ENCODE measurements at regions not wholly inside any gene's neighbourhood (a gene's known extent, or its start where the extent isn't known, plus 50 kb on each side); places are given as distances from the start of the nearest gene placed in this dataset.

DNA sequence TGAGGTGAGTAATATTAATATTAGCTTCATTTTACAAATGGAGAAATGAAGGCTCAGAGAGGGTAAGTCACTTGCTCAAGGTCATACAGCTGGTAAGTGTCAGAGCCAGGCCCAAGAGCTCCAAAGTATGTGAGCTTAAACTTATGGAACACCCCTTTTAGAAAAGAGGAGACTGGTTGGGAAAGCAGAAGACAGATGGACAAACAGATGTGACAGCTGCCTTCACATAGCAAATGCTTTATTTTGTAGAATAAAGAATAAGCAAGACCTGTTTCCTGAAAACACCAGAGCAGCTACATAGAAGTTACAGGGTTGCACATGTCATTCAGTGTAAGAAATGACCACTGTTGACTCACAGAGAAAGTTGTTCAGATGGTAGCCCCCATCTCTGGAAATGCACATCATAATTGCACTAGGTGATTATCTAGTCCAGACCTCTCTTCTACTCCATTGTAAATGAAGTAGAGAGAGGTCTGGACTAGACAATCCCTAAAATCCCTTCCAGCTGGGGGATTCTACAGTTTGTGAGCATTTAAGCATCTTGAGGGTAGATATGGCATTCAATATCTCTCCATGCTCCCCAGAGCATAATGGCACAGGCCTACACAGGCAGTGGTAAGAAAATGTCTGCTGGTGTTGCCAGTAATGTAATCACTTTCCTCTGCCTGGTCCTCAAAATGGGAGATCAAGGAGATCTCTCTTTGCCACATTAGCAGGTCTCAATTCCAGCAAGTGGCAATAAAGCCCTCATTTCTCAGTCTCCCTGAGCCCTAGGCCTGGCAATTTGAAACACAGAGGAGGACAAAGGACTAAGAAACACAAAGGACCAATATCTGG lies 188.2 kb upstream of the FGGY start:
- H3K4ac ChIP-seq (ENCODE audit: low read length) = no peak overlapping the region
- peaks cover 12 to 24% of the 10 kb centered on the region in 2 donors for H3K4me1 ChIP-seq (ENCODE audit: control insufficient read depth in 2 of 2, insufficient read depth in 1 of 2, low read depth in 1 of 2, low read length in 2 of 2)
- no peak overlapping the region for H4K91ac ChIP-seq (ENCODE audit: low read depth, low read length, poor library complexity)
- no peak overlapping the region for H2BK15ac ChIP-seq (ENCODE audit: low read length)
- H2BK120ac ChIP-seq (ENCODE audit: low read depth, low read length) = no peak overlapping the region
- no peak overlapping the region for H3K9ac ChIP-seq (ENCODE audit: low read depth, low read length, poor library complexity)
- H2BK5ac ChIP-seq (ENCODE audit: low read length) = no peak overlapping the region
- no peak overlapping the region for H4K8ac ChIP-seq (ENCODE audit: low read depth, low read length)
- no peak overlapping the region for H3K23ac ChIP-seq (ENCODE audit: low read depth, low read length, poor library complexity)
- peak overlapping the region; percentile 9 for H3K18ac ChIP-seq (ENCODE audit: low read length)
- peak overlapping the region; percentile 64 for H2AFZ ChIP-seq (ENCODE audit: low read length)
- H3K4me2 ChIP-seq (ENCODE audit: insufficient read depth, low read length, poor library complexity, severe bottlenecking) = no peak overlapping the region
- no peak overlapping the region for H2BK12ac ChIP-seq (ENCODE audit: low read length)
- H3K79me1 ChIP-seq (ENCODE audit: low read depth, low read length) = no peaks in the 10 kb centered on the region
- no peak overlapping the region for H3K14ac ChIP-seq (ENCODE audit: low read length)
- no peak overlapping the region for H3K4me3 ChIP-seq (ENCODE audit: low read length in 2 of 2)
- H3K27me3 ChIP-seq (ENCODE audit: control insufficient read depth in 3 of 3, insufficient read depth in 3 of 3, low read depth in 1 of 3, low read length in 3 of 3) = no peaks in the 10 kb centered on the region
- H3K36me3 ChIP-seq (replicated peaks in 1 of 2; ENCODE audit: control insufficient read depth in 2 of 2, insufficient read depth in 2 of 2, low read length in 2 of 2) = no peaks in the 10 kb centered on the region
- no peak overlapping the region for H2AK5ac ChIP-seq (ENCODE audit: low read depth, low read length)
- H3K27ac ChIP-seq (replicated peaks; ENCODE audit: low read length) = no peak overlapping the region
- H3K9me3 ChIP-seq (replicated peaks in 1 of 2; ENCODE audit: control insufficient read depth in 2 of 2, insufficient read depth in 1 of 2, low read depth in 1 of 2, low read length in 2 of 2) = no peaks in the 10 kb centered on the region
- no peak for DNase-seq (ENCODE audit: low spot score)

DNA sequence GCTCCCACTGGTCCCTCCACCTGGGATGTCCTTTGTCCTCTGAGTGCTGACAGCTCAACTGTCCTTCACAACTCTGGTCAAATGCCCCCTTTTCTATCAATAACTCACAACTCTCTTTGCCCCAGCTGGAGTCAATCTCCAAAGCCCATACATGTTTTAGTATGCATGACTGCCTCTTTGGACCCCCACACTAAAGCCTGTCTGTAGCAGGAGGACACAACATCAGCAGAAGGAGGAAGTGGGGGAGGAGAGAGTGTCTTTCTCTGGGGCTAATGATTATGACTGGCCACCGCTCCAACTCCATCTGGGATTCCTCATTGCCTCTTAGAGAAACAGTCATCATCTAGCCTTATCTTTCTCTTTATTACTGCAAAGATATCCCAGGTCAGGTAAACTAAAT lies 186.6 kb upstream of the FGGY start:
- H3K4ac ChIP-seq (ENCODE audit: low read length) = no peak overlapping the region
- H3K18ac ChIP-seq (ENCODE audit: low read length) = no peak overlapping the region
- no peak overlapping the region for H3K4me3 ChIP-seq (ENCODE audit: low read length in 2 of 2)
- no peaks in the 10 kb centered on the region for H3K79me1 ChIP-seq (ENCODE audit: low read depth, low read length)
- H2BK120ac ChIP-seq (ENCODE audit: low read depth, low read length) = no peak overlapping the region
- H3K9ac ChIP-seq (ENCODE audit: low read depth, low read length, poor library complexity) = no peak overlapping the region
- no peak overlapping the region for H3K4me2 ChIP-seq (ENCODE audit: insufficient read depth, low read length, poor library complexity, severe bottlenecking)
- WGBS, 2 donors (ENCODE audit: extremely low coverage in 2 of 2, insufficient read length in 2 of 2, insufficient replicate concordance in 1 of 2) = no CpG with 5 or more reads among the region's 1 CpG
- no peaks in the 10 kb centered on the region for H3K36me3 ChIP-seq (replicated peaks in 1 of 2; ENCODE audit: control insufficient read depth in 2 of 2, insufficient read depth in 2 of 2, low read length in 2 of 2)
- no peak overlapping the region for H3K23ac ChIP-seq (ENCODE audit: low read depth, low read length, poor library complexity)
- H3K27me3 ChIP-seq (ENCODE audit: control insufficient read depth in 3 of 3, insufficient read depth in 3 of 3, low read depth in 1 of 3, low read length in 3 of 3) = no peaks in the 10 kb centered on the region
- H3K4me1 ChIP-seq (ENCODE audit: control insufficient read depth in 2 of 2, insufficient read depth in 1 of 2, low read depth in 1 of 2, low read length in 2 of 2) = peaks cover 13 to 24% of the 10 kb centered on the region in 2 donors
- no peak overlapping the region for H2AK5ac ChIP-seq (ENCODE audit: low read depth, low read length)
- no peak overlapping the region for H3K27ac ChIP-seq (replicated peaks; ENCODE audit: low read length)
- no peak overlapping the region for H4K8ac ChIP-seq (ENCODE audit: low read depth, low read length)
- no peaks in the 10 kb centered on the region for H3K9me3 ChIP-seq (replicated peaks in 1 of 2; ENCODE audit: control insufficient read depth in 2 of 2, insufficient read depth in 1 of 2, low read depth in 1 of 2, low read length in 2 of 2)
- no peak overlapping the region for H2BK15ac ChIP-seq (ENCODE audit: low read length)
- no peak overlapping the region for H4K91ac ChIP-seq (ENCODE audit: low read depth, low read length, poor library complexity)
- H2AFZ ChIP-seq (ENCODE audit: low read length) = peak overlapping the region; percentile 63
- no peak overlapping the region for H3K14ac ChIP-seq (ENCODE audit: low read length)
- H2BK5ac ChIP-seq (ENCODE audit: low read length) = no peak overlapping the region
- H2BK12ac ChIP-seq (ENCODE audit: low read length) = no peak overlapping the region
- DNase-seq (ENCODE audit: low spot score) = no peak

DNA sequence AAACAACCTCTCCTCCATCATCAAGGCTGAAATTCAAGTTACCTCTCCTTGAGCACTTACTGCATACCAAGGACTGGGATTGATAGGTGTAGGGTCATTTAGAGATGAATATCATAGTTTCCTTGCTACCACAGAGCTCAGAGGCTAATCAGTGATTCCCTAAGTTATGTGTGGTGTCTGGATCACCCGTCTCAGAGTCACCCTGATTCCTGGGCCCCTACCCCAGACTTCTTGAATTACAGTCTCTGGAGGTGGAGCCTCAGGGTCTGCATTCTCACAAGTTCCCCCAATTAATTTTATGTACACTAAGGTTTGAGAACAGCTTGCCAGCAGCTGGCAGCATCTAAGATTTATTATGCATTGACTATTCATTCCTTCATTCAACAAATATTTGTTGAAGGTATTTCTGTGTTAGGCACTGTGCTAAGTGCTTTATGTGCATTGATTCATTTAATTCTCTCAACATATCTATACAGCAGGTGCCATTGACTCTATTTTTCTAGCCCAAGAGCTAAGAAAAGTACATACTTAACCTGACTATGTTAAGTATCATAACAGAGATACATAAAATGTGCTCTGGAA lies 182.9 kb upstream of the FGGY start:
- Histone ChIP-seq H2AFZ (ENCODE audit: low read length) (no peak overlapping the region), H2BK120ac (ENCODE audit: low read depth, low read length) (no peak overlapping the region), H2BK5ac (ENCODE audit: low read length) (no peak overlapping the region), H4K91ac (ENCODE audit: low read depth, low read length, poor library complexity) (no peak overlapping the region), H2BK15ac (ENCODE audit: low read length) (no peak overlapping the region), H3K27ac (replicated peaks; ENCODE audit: low read length) (no peak overlapping the region), H3K23ac (ENCODE audit: low read depth, low read length, poor library complexity) (no peak overlapping the region), H3K14ac (ENCODE audit: low read length) (no peak overlapping the region), H3K36me3 (replicated peaks in 1 of 2; ENCODE audit: control insufficient read depth in 2 of 2, insufficient read depth in 2 of 2, low read length in 2 of 2) (no peaks in the 10 kb centered on the region), H3K4ac (ENCODE audit: low read length) (no peak overlapping the region), H3K9ac (ENCODE audit: low read depth, low read length, poor library complexity) (no peak overlapping the region), H2BK12ac (ENCODE audit: low read length) (no peak overlapping the region), H3K18ac (ENCODE audit: low read length) (no peak overlapping the region), H4K8ac (ENCODE audit: low read depth, low read length) (no peak overlapping the region), H3K79me1 (ENCODE audit: low read depth, low read length) (no peaks in the 10 kb centered on the region), H3K27me3 (ENCODE audit: control insufficient read depth in 3 of 3, insufficient read depth in 3 of 3, low read depth in 1 of 3, low read length in 3 of 3) (no peaks in the 10 kb centered on the region), H3K4me1 (ENCODE audit: control insufficient read depth in 2 of 2, insufficient read depth in 1 of 2, low read depth in 1 of 2, low read length in 2 of 2) (peaks cover 18 to 29% of the 10 kb centered on the region in 2 donors), H3K4me3 (ENCODE audit: low read length in 2 of 2) (no peak overlapping the region), H3K4me2 (ENCODE audit: insufficient read depth, low read length, poor library complexity, severe bottlenecking) (no peak overlapping the region), H2AK5ac (ENCODE audit: low read depth, low read length) (no peak overlapping the region), H3K9me3 (replicated peaks in 1 of 2; ENCODE audit: control insufficient read depth in 2 of 2, insufficient read depth in 1 of 2, low read depth in 1 of 2, low read length in 2 of 2) (no peaks in the 10 kb centered on the region)
- no CpG with 5 or more reads among the region's 1 CpG for WGBS, 2 donors (ENCODE audit: extremely low coverage in 2 of 2, insufficient read length in 2 of 2, insufficient replicate concordance in 1 of 2)
- DNase-seq (ENCODE audit: low spot score) = no peak

DNA sequence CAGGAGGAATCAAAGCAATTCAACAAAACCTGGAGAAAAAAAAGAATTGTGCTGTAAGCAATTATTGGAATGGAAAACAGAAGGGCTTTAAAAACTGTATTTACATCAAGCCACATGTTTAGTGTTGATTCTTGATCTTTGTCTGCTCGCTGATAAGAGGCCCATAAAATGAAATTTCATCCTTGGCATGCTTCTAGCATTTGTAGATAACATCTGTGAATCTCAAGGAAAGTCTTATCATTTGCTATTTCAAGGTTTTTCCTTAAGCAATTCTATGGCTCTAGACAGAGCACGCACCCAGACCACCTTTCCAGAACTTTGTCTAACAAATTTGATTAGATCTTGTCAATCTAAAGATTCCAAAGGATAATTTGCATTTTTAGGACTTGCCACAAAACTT lies 181.0 kb upstream of the FGGY start:
- H3K18ac ChIP-seq (ENCODE audit: low read length) = no peak overlapping the region
- H2AK5ac ChIP-seq (ENCODE audit: low read depth, low read length) = no peak overlapping the region
- no peak overlapping the region for H2BK12ac ChIP-seq (ENCODE audit: low read length)
- no peaks in the 10 kb centered on the region for H3K79me1 ChIP-seq (ENCODE audit: low read depth, low read length)
- no peak overlapping the region for H3K23ac ChIP-seq (ENCODE audit: low read depth, low read length, poor library complexity)
- no peak overlapping the region for H3K27ac ChIP-seq (replicated peaks; ENCODE audit: low read length)
- H3K4me1 ChIP-seq (ENCODE audit: control insufficient read depth in 2 of 2, insufficient read depth in 1 of 2, low read depth in 1 of 2, low read length in 2 of 2) = peaks cover 11 to 13% of the 10 kb centered on the region in 2 donors
- H3K36me3 ChIP-seq (replicated peaks in 1 of 2; ENCODE audit: control insufficient read depth in 2 of 2, insufficient read depth in 2 of 2, low read length in 2 of 2) = no peaks in the 10 kb centered on the region
- H3K4me3 ChIP-seq (ENCODE audit: low read length in 2 of 2) = no peak overlapping the region
- H4K91ac ChIP-seq (ENCODE audit: low read depth, low read length, poor library complexity) = no peak overlapping the region
- H3K9ac ChIP-seq (ENCODE audit: low read depth, low read length, poor library complexity) = no peak overlapping the region
- no peak overlapping the region for H2BK15ac ChIP-seq (ENCODE audit: low read length)
- H3K9me3 ChIP-seq (replicated peaks in 1 of 2; ENCODE audit: control insufficient read depth in 2 of 2, insufficient read depth in 1 of 2, low read depth in 1 of 2, low read length in 2 of 2) = no peaks in the 10 kb centered on the region
- no peak overlapping the region for H3K4ac ChIP-seq (ENCODE audit: low read length)
- no CpG with 5 or more reads among the region's 2 CpGs for WGBS, 2 donors (ENCODE audit: extremely low coverage in 2 of 2, insufficient read length in 2 of 2, insufficient replicate concordance in 1 of 2)
- H3K4me2 ChIP-seq (ENCODE audit: insufficient read depth, low read length, poor library complexity, severe bottlenecking) = no peak overlapping the region
- DNase-seq (ENCODE audit: low spot score) = no peak
- no peak overlapping the region for H4K8ac ChIP-seq (ENCODE audit: low read depth, low read length)
- H2BK120ac ChIP-seq (ENCODE audit: low read depth, low read length) = no peak overlapping the region
- no peak overlapping the region for H2BK5ac ChIP-seq (ENCODE audit: low read length)
- peak overlapping the region; percentile 83 for H2AFZ ChIP-seq (ENCODE audit: low read length)
- no peak overlapping the region for H3K14ac ChIP-seq (ENCODE audit: low read length)
- no peaks in the 10 kb centered on the region for H3K27me3 ChIP-seq (ENCODE audit: control insufficient read depth in 3 of 3, insufficient read depth in 3 of 3, low read depth in 1 of 3, low read length in 3 of 3)
